Mucosa of gallbladder (tissue), 1 donor: ENCODE measurements at regions not wholly inside any gene's neighbourhood (a gene's known extent, or its start where the extent isn't known, plus 50 kb on each side); places are given as distances from the start of the nearest gene placed in this dataset.
A peak's percentile ranks its signal among the peaks of the same experiment; 100 is the strongest.
"Not testable (repeated sequence)": the region's sequence is repeated elsewhere in the genome, so short reads cannot be mapped to it uniquely, and the experiment has no call there.

ENCODE experiments used
- DNase-seq: peaks from one replicate; pipeline ENCODE4 v3.0.0-alpha.2; 2020; ENCODE audit warnings: low spot score
- donor health status: DM: no; HTN: no; CAD: no.

DNA sequence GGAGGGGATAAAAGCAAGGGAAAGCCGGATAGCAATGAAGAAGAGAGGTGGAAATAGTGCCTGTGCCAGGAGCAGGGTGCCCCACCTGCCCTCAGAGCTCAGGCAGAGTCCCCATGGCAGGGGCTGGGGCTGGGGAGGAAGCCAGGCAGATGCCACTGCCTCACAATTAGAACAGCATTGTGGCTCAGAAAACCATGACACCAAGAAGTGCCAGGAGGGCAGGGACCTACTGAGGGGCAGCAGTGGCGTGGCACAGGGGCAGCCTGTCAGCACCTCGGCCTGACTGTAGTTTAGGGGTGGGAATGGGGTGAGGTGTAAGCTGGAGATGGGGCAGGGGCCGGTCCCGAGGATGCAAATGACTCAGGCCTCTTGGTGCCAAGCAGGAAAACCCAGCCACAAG, 532.1 kb upstream of the B3GAT1 start:
- DNase-seq, result no peak

- no peak for DNase-seq
These were observed 531.5 kb upstream of the B3GAT1 start for GRCh38 chr11:134943544-134943943.

DNA sequence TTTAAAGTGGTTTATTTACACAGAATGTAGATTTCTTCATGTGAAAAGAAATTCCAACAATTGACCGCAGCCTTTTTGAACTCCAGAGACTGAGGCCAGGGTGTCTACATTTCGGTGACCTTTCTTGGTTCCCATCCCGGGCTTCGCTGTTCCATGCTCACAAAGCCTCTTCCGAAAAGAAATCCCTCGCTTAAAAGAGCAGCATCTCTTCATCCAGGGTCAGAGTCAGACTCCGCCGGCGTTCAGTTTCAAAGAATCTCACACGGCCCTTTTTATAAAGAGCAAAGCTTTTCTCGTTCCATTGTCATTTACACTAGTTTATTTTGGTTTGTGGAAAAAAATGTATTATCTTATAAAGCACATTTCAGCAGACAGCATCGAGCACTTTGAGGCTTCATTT, 530.6 kb upstream of the B3GAT1 start:
- no peak for DNase-seq

- DNase-seq, result not testable (repeated sequence)
These were observed 530.0 kb upstream of the B3GAT1 start for GRCh38 chr11:134941936-134942600.

DNA sequence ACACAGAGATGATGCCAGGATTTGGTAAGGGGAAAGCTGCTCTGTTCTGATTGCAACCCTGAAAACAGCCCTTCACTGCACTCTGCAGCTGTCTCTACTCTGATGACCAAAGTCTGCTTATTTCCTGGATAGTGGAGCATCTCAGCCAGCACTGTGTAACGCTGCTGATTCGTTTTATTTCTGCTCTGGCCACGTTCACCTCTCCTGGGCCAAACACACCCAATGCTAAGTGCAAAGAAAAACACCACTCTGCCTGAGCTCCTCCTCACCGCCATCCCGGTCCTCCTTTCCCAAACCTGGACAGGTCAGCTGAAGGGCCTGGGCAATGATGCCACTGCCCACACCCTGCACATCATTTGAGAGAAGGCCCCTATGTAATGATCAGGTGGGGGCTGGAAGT, 529.3 kb upstream of the B3GAT1 start:
- DNase-seq, result no peak

DNA sequence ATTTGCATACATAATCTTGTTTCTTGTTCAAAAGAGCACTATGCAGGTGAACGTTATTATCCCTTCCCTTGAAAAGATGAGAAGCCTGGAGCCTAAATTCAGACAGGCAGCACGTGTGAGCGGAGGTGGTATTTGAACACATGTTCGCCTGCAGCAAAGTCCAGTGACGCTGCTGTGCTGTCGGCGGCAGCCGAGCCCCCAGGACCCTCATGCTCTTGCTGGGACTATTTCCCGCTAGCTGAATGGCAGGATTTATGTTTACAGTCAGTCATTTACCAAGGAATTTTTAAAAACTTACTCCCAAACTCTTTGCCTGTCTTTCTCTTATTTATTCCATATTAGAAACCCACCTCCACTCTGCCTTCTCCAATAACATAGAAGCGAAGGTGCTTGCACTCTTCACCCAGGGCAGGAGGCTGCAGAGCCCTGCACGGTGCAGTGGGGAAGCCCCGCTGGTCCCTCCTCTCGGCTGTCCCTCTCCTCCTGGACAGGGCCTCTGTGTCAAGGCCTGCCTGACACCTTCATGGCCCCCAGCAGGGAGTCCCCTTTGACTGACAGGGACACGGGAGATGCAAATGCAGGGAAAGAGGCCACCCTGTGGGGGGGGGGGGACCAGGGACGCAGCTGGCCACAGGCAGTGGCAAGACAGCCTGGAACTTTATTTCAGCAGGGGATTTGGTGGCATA, 528.5 kb upstream of the B3GAT1 start:
- DNase-seq, result no peak

GRCh38 chr11:134939905-134940304, 527.9 kb upstream of the B3GAT1 start:
- DNase-seq, result no peak

DNA sequence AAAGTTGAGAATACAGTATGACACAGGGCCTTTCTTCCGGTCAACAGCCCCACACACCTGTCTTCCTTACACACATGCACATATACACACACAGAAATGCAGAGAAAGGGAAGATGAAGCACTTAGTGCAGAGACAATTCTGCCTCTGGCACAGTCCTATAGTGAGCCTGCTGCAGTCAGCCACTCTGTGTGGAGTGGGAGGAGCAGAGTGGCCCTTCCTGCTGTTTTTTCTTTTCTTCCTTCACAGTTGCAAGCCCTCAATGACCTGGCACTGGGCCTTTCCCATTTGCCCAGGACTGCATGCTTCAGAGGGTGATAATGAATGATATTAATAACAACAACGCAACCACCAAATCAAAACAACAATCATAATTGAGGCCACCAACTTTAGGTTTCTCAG, 527.0 kb upstream of the B3GAT1 start:
- DNase-seq, result no peak

- DNase-seq, result no peak
These were observed 526.2 kb upstream of the B3GAT1 start for GRCh38 chr11:134938212-134938611.

GRCh38 chr11:134937193-134937592, 525.2 kb upstream of the B3GAT1 start:
- not testable (repeated sequence) for DNase-seq

GRCh38 chr11:134932761-134933160, 520.7 kb upstream of the B3GAT1 start:
- no peak for DNase-seq

GRCh38 chr11:134925432-134925831, 513.4 kb upstream of the B3GAT1 start:
- DNase-seq, result no peak

DNA sequence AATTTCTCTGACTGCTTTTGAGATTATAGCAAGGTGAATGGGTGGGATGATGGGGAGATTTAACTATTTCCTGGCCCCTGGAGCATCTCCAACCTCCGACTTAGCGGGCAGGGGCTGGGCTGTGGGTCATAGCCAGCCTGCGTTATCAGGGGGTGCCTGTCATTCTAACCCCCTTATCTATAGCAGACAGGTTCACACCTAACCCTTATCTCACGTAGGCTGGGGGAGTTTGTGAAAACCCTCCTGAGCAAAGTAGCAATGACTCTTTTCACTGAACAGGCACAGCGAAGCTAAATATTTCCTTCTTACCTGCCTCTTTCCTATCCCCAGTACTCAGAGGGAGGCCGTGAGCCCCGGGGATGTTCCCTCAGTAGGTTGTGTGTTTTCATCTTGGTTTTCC, 511.4 kb upstream of the B3GAT1 start:
- DNase-seq, result no peak

DNA sequence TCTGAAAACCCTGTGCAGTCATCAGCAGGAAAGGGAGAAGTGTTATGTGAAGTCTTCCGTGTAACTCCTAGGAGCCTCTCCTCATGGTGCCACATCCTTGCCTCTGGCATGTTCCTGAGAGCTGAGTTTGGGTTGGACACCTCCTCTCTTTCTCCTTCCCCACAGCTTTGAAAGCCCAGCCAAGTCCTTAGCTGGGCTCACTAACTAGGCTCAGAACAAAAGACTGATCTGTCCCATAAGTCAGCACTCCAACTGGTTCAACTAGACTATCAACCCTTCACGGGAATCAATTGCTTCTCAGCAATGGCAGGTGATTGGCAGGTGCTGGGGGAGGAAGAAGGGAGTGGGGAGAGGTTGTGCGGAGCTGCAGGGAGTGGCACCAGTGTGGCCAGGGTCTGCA, 509.9 kb upstream of the B3GAT1 start:
- no peak for DNase-seq

DNA sequence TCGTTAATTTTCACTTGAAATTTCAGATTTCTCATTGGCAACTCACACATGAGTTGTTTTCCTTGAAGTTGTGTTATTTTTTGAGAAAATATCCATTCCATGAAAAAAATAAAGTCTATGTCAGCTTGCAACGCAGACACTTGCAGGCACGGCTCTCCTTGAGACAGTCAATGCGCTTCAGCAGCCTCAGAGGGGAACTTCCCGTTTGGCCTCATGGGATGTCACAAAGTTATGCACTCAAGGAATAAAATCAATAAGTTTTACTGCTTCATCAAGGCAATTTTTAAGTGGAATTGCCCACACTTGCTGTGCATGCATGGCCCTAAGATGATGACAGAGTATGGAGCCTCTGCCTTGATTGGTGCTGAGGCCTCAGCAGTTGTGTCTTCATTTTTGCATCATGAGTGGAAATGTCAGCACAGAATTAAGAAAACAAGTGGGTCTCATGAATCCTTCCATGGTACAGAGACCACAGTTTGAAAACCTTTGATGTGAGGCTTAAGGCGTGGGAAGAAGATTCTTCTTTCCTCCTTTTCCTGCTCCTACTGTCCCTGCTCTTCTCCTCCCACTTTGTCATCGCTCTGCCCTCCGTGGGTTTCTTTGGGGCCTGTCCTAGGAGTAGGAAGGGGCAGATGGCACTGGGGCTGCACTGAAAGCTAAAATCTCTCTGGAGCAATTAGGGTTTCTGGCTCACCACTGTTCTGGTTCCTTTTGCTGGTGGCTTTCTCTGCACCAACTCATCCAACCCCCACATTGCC, 509.0 kb upstream of the B3GAT1 start:
- DNase-seq, result no peak

GRCh38 chr11:134916421-134917213, 504.6 kb upstream of the B3GAT1 start:
- DNase-seq, result no peak

DNA sequence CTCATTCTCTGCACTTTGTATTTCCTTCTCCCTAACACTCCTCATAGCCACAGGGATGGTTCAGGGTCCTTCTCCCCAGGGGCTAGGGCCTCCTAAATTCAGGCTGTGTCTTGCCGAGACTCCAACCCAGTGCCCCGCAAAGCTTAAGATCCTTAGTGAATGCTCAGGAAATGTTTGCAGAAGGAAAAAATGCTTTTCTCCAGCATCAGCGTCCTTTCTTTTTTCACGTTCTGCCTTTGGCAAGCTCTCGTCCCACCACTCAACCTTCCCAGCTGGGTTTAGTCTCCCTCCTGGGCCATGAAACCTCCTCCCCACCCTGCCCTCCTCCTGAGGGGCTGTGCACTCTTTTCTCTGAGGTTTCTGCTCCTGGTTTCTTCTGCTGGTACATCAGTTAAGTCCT, 503.8 kb upstream of the B3GAT1 start:
- DNase-seq, result no peak

- DNase-seq, result peak; percentile 60
These were observed 503.2 kb upstream of the B3GAT1 start for GRCh38 chr11:134915212-134915611.

GRCh38 chr11:134913999-134914590, 502.1 kb upstream of the B3GAT1 start:
- DNase-seq, result no peak

DNA sequence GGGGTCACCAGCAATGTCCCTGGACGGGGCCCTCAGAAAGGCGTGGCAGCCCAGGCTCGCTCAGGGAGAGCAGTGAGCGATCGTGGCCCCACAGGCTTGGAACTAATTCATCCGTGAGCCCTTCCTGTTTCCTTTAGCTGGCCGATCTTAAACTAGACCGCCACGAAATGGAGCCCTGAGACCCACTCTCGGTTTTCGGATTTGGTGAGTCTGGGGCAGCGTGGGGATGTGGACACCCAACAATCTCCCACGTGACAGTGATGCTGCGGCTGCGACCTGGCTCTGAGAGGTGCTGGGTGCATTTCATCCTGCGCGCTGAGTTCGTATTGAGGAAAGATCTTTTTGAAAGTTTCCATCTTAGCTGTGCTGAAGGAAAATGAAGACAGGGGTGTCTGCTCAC, 501.3 kb upstream of the B3GAT1 start:
- DNase-seq, result no peak

DNA sequence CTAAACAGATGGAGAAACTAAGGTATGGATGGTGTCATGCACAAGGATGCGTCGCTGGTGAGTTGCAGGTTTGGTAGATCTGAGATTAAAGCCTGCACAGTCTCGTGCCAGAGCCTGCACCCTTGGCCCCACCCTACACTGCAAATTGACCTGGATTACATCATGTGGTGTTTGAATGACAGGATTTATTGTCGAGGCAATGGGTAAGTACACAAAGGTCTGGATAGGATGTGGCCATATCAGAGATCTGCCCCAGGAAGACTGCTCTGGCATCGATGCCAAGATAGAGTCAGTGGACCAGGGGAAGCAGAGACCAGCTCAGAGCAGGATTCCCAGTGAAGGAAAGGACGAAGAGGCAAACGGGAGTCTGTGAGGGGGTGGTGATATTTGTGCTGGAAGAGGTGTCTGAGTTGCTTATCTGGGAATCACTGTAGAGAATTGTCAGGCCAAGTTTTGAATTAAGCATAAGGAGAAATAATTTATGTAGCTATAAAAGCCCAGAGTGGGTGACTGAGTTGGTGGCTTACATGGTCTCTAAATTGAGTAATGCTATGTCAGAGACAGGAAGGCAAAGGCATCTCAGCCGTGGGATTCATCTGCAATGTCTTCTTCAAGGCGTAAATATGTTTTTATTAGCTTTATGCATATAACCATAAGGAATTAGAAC, 499.6 kb upstream of the B3GAT1 start:
- no peak for DNase-seq
